ENCODE measurements at regions not wholly inside any gene's neighbourhood (a gene's known extent, or its start where the extent isn't known, plus 50 kb on each side); places are given as distances from the start of the nearest gene placed in this dataset.

DNA sequence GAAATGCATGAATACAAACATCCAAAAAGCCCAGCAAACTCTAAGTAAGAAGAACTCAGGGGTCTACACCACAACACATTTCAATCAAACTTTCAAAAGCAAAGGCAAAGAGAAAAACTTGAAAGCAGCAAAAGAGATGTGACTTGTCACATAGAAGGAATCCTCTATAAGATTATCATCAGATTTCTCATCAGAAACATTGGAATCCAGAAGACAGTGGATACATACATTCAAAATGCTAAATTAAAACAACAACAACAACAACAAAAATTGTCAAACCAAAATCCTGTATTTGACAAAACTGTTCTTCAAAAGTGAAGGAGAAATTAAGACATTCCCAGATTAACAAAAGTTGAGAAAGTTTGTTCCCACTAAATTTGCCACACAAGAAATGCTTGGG, 362.7 kb downstream of the ZNF608 start:
- no peak overlapping the region for H3K4me2 ChIP-seq (ENCODE audit: low read length)
- no peaks in the 10 kb centered on the region for H3K4me1 ChIP-seq (ENCODE audit: control insufficient read depth in 1 of 2, insufficient read depth in 2 of 2, low read length in 2 of 2)
- CTCF ChIA-PET: no interaction called here
- no peaks in the 10 kb centered on the region for H3K79me2 ChIP-seq (ENCODE audit: insufficient read depth, low read length)
- H3K27me3 ChIP-seq (ENCODE audit: insufficient read depth, low read length): no peaks in the 10 kb centered on the region
- no peaks in the 10 kb centered on the region for H3K36me3 ChIP-seq (ENCODE audit: control insufficient read depth in 1 of 2, insufficient read depth in 2 of 2, low read length in 2 of 2)
- no peak overlapping the region for H3K4me3 ChIP-seq (replicated peaks in 1 of 2; ENCODE audit: low read depth in 1 of 2, low read length in 2 of 2)
- no peak for ATAC-seq
- DNase-seq (ENCODE audit: low read depth, low spot score): no peak
- 0 out of 4 replicates have a peak, but pooled peaks cover 0 to 5% of the 10 kb centered on the region in 2 experiments for H3K9me3 ChIP-seq (ENCODE audit: control insufficient read depth in 1 of 2, insufficient read depth in 1 of 2, low read depth in 1 of 2, low read length in 2 of 2)
- no peaks in the 10 kb centered on the region for H3K9me2 ChIP-seq (ENCODE audit: insufficient read depth)
- H4K20me1 ChIP-seq (ENCODE audit: insufficient read depth): no peaks in the 10 kb centered on the region
- no peak overlapping the region for H3K27ac ChIP-seq (ENCODE audit: low read depth, low read length)
- H3K9ac ChIP-seq (ENCODE audit: low read length): no peak overlapping the region
- intact Hi-C loops (cut with micrococcal nuclease): no loop called here
- H2AFZ ChIP-seq (ENCODE audit: low read depth, low read length, poor library complexity, severe bottlenecking): no peak overlapping the region
- TF ChIP-seq, protein P1, sequence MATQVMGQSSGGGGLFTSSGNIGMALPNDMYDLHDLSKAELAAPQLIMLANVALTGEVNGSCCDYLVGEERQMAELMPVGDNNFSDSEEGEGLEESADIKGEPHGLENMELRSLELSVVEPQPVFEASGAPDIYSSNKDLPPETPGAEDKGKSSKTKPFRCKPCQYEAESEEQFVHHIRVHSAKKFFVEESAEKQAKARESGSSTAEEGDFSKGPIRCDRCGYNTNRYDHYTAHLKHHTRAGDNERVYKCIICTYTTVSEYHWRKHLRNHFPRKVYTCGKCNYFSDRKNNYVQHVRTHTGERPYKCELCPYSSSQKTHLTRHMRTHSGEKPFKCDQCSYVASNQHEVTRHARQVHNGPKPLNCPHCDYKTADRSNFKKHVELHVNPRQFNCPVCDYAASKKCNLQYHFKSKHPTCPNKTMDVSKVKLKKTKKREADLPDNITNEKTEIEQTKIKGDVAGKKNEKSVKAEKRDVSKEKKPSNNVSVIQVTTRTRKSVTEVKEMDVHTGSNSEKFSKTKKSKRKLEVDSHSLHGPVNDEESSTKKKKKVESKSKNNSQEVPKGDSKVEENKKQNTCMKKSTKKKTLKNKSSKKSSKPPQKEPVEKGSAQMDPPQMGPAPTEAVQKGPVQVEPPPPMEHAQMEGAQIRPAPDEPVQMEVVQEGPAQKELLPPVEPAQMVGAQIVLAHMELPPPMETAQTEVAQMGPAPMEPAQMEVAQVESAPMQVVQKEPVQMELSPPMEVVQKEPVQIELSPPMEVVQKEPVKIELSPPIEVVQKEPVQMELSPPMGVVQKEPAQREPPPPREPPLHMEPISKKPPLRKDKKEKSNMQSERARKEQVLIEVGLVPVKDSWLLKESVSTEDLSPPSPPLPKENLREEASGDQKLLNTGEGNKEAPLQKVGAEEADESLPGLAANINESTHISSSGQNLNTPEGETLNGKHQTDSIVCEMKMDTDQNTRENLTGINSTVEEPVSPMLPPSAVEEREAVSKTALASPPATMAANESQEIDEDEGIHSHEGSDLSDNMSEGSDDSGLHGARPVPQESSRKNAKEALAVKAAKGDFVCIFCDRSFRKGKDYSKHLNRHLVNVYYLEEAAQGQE (IDR thresholded peaks at IDR 0.05; ENCODE audit: low read depth): no peak
- TF ChIP-seq YY1 (IDR thresholded peaks at IDR 0.05; ENCODE audit: extremely low read depth, insufficient replicate concordance, low read depth, low read length) (no peak), SRF (IDR thresholded peaks at IDR 0.05; ENCODE audit: low read depth) (no peak)
- RAD21 ChIA-PET (ENCODE audit: low non-redundant PET in 1 of 2, low total read pairs in 2 of 2, uncharacterized antibody in 2 of 2, unreplicated experiment in 2 of 2): no interaction called here
- POLR2A ChIA-PET: no interaction called here
- no TSS peak for BruUV-seq (replicated peaks)

DNA sequence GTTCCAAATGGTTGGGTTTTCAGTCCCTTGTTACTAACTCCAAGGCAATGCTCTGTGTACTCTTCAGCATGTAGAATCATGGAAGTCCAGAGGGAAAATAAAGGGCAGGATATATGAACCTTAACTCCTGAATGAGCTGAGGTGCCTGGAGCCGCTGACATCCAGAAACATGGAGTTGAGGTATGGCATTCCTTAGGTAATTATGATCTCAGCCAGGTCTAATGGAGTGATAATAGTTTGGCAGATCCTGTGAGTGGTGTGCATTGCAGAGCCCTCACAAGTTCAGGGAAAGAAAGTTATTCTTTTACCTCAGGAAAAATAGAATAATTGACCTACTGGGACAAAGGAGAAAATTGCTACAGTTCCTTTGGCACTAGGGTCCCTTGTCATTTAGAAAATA, 369.1 kb downstream of the ZNF608 start:
- BruUV-seq (replicated peaks): no TSS peak
- H3K4me3 ChIP-seq (replicated peaks in 1 of 2; ENCODE audit: low read depth in 1 of 2, low read length in 2 of 2): no peak overlapping the region
- no peaks in the 10 kb centered on the region for H3K9me2 ChIP-seq (ENCODE audit: insufficient read depth)
- no peak overlapping the region for H3K27ac ChIP-seq (ENCODE audit: low read depth, low read length)
- ChIA-PET RAD21 (ENCODE audit: low non-redundant PET in 1 of 2, low total read pairs in 2 of 2, uncharacterized antibody in 2 of 2, unreplicated experiment in 2 of 2) (no interaction called here), CTCF (no interaction called here), POLR2A (no interaction called here)
- no peaks in the 10 kb centered on the region for H4K20me1 ChIP-seq (ENCODE audit: insufficient read depth)
- H3K9ac ChIP-seq (ENCODE audit: low read length): no peak overlapping the region
- no peak overlapping the region for H3K4me2 ChIP-seq (ENCODE audit: low read length)
- no peaks in the 10 kb centered on the region for H3K9me3 ChIP-seq (ENCODE audit: control insufficient read depth in 1 of 2, insufficient read depth in 1 of 2, low read depth in 1 of 2, low read length in 2 of 2)
- H2AFZ ChIP-seq (ENCODE audit: low read depth, low read length, poor library complexity, severe bottlenecking): no peak overlapping the region
- no peaks in the 10 kb centered on the region for H3K36me3 ChIP-seq (ENCODE audit: control insufficient read depth in 1 of 2, insufficient read depth in 2 of 2, low read length in 2 of 2)
- no peak for DNase-seq (ENCODE audit: low read depth, low spot score)
- H3K4me1 ChIP-seq (ENCODE audit: control insufficient read depth in 1 of 2, insufficient read depth in 2 of 2, low read length in 2 of 2): no peaks in the 10 kb centered on the region
- intact Hi-C loops (cut with micrococcal nuclease): no loop called here
- H3K27me3 ChIP-seq (ENCODE audit: insufficient read depth, low read length): no peaks in the 10 kb centered on the region
- H3K79me2 ChIP-seq (ENCODE audit: insufficient read depth, low read length): no peaks in the 10 kb centered on the region
- ATAC-seq: no peak
- TF ChIP-seq MAX (IDR thresholded peaks at IDR 0.05) (no peak), EGR1 (IDR thresholded peaks at IDR 0.05; ENCODE audit: low read depth) (no peak), CTCF (IDR thresholded peaks at IDR 0.05 in 2 of 3, conservative IDR thresholded peaks at IDR 0.05 in 1 of 3; ENCODE audit: borderline replicate concordance in 1 of 3, insufficient read depth in 1 of 3, low read depth in 2 of 3, low read length in 2 of 3) (no peak), ZFX (IDR thresholded peaks at IDR 0.05) (no peak), YY1 (IDR thresholded peaks at IDR 0.05; ENCODE audit: extremely low read depth, insufficient replicate concordance, low read depth, low read length) (no peak), SRF (IDR thresholded peaks at IDR 0.05; ENCODE audit: low read depth) (no peak), SP1 (IDR thresholded peaks at IDR 0.05; ENCODE audit: low read depth) (no peak), RAD21 (IDR thresholded peaks at IDR 0.05; ENCODE audit: low read depth) (no peak), ELF1 (IDR thresholded peaks at IDR 0.05; ENCODE audit: borderline replicate concordance, low read depth) (no peak), EZH2 (IDR thresholded peaks at IDR 0.05) (no peak)
- TF ChIP-seq, protein P1 (IDR thresholded peaks at IDR 0.05; ENCODE audit: low read depth): no peak

Measured in HCT116 (cell line).